Gastroesophageal sphincter (tissue), 3 donors: ENCODE measurements at regions not wholly inside any gene's neighbourhood (a gene's known extent, or its start where the extent isn't known, plus 50 kb on each side); places are given as distances from the start of the nearest gene placed in this dataset.

Experiments used
- POLR2A ChIP-seq, 2 donors: fragments of 450-650 bp; IDR thresholded peaks; one replicate each; pipeline ENCODE4 v1.6.1; 2017; ENCODE audit warnings: antibody characterized with exemption in 2 of 2, mild to moderate bottlenecking in 2 of 2, moderate library complexity in 1 of 2
- TF ChIP-seq, protein P1 (sequence below), 4 experiments: fragments of 200-600 bp in 2 of 4; fragments of 450-650 bp in 2 of 4; sonication (generic) in 1 of 4; IDR thresholded peaks; one replicate each; pipeline ENCODE4 v1.5.1; 2017 to 2019; ENCODE audit warnings: antibody characterized with exemption in 4 of 4, mild to moderate bottlenecking in 2 of 4, moderate library complexity in 2 of 4

DNA sequence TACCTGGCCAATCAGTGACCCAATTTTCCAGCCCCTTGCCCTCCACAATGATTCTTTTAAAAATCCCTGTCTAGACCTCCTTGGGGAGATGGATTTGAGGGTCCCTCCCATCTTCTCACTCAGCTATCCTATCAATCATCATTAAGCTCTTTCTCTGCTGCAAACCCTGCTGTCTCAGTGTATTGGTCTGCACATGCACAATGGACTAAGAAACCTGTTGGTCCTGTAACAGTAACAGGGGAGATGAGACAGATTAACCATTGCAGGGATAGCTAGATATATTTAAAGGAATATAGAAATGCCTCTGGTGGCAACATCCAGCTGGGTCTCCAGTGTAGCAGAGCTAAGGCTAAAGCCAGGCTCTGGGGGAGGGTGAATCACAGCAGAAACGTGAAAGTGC is 74.6 kb upstream of the CHRNA7 start:
- TF ChIP-seq, protein P1, sequence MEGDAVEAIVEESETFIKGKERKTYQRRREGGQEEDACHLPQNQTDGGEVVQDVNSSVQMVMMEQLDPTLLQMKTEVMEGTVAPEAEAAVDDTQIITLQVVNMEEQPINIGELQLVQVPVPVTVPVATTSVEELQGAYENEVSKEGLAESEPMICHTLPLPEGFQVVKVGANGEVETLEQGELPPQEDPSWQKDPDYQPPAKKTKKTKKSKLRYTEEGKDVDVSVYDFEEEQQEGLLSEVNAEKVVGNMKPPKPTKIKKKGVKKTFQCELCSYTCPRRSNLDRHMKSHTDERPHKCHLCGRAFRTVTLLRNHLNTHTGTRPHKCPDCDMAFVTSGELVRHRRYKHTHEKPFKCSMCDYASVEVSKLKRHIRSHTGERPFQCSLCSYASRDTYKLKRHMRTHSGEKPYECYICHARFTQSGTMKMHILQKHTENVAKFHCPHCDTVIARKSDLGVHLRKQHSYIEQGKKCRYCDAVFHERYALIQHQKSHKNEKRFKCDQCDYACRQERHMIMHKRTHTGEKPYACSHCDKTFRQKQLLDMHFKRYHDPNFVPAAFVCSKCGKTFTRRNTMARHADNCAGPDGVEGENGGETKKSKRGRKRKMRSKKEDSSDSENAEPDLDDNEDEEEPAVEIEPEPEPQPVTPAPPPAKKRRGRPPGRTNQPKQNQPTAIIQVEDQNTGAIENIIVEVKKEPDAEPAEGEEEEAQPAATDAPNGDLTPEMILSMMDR (IDR thresholded peaks at IDR 0.05), result no peak
- TF ChIP-seq POLR2A (IDR thresholded peaks at IDR 0.05), result no peak
